GM12891 (cell line): ENCODE measurements at regions not wholly inside any gene's neighbourhood (a gene's known extent, or its start where the extent isn't known, plus 50 kb on each side); places are given as distances from the start of the nearest gene placed in this dataset.

Source experiments
- PAX5 ChIP-seq: IDR thresholded peaks from 2 replicates; pipeline ENCODE4 v1.6.1; 2011; ENCODE audit warnings: low read length, moderate library complexity, mild to moderate bottlenecking; ENCODE audit not compliant: insufficient read depth, severe bottlenecking
- POLR2A ChIP-seq: IDR thresholded peaks from 2 replicates; pipeline ENCODE4 v1.6.1; 2011; ENCODE audit warnings: low read depth, low read length, control low read depth
- POLR2AphosphoS5 ChIP-seq: IDR thresholded peaks from 2 replicates; pipeline ENCODE4 v1.6.1; 2011; ENCODE audit warnings: low read depth, low read length, control low read depth
- SPI1 ChIP-seq: IDR thresholded peaks from 2 replicates; pipeline ENCODE4 v1.6.1; 2011; ENCODE audit warnings: low read depth, low read length, control low read depth
- TAF1 ChIP-seq: IDR thresholded peaks from 2 replicates; pipeline ENCODE4 v1.6.1; 2011; ENCODE audit warnings: low read depth, low read length, control low read depth

- TF ChIP-seq POLR2A (no peak), POLR2AphosphoS5 (no peak), SPI1 (no peak), TAF1 (no peak), PAX5 (no peak)
Measured at GRCh38 chr15:93340406-93340805, 251.4 kb upstream of the RGMA start.
